ENCODE measurements at regions not wholly inside any gene's neighbourhood (a gene's known extent, or its start where the extent isn't known, plus 50 kb on each side); places are given as distances from the start of the nearest gene placed in this dataset.
"Not testable (repeated sequence)": the region's sequence is repeated elsewhere in the genome, so short reads cannot be mapped to it uniquely, and the experiment has no call there.

DNA sequence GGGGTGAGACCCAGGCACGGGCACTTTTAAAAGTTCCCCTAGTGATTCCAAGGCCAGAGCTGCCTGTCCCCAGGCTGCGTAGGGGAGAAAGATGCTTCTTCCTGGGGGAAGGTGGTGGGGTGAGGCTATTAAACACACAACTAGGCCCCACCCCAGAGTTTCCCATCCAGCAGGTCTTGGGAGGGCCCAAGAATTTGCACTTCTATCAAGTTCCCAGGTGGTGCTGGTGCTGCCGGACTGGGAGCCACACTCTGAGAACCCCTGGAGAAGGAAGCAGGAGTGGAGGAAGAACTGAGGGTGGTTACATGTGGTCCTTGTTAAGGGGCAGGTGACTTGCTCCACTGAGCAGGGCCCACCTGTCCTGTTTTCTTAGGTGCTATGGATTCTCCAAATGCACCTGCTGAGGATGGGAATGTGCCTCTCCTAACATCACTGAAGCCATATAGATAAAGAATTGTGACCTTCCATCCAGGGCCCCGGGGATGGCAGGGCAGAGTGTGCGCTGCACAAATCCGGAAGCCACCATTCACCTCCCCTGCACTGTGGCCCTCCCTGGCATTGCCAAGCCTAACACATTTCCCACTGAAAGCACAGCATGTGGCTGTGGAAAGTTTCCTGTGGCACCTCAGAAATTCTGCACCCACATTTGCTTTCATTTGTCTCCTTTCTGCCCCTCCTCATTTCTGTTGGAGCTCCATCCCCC, 111.5 kb upstream of the MEF2A start:
- in situ Hi-C loops (cut with HindIII; ENCODE audit: low pct_unique_long_range_greater_than_20kb, low sequenced_read_pairs) = no loop called here
- DNase-seq (ENCODE audit: low read depth) = no peak

DNA sequence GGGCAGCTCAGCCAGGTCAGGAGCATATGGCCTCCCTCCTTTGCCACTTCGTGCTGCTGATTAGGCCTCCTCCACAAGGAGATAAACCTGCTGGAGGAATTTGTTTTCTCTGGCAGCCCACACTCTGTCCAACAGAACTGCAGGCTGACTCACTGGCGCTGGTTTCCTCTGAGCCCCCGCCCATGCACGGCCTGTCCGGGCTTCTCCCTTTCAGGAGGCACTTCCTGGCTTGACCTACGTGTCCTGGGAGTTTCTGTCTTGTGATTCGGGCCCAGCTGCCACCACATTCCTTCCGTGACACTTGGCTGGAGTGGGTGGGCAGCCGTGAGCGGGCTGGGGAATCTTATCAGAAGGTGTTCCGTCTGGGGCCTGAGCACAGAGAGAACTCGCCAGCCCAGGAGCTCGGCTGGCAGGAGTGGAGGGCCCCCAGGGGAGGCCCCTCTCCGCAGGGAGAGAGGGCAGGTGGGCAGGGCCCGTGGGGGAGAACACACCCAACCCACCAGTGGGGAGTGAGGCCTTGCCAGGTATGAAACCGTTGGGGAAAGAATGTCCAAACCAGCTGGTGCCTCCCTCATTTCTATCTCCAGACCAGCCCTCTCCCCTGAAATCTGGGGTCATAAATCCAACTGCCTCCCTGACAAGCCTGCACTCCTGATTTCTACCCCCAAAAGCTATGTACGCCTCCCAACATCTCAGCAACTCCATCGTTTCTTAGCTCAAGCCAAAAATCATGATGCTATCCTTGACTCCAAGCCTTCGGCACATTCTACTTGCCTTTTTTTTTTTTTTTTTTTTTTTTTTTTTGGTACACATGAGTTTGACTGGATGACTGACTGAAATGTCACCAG, 110.6 kb upstream of the MEF2A start:
- DNase-seq (ENCODE audit: low read depth) = peak; percentile 90
- in situ Hi-C loops (cut with HindIII; ENCODE audit: low pct_unique_long_range_greater_than_20kb, low sequenced_read_pairs) = no loop called here

DNA sequence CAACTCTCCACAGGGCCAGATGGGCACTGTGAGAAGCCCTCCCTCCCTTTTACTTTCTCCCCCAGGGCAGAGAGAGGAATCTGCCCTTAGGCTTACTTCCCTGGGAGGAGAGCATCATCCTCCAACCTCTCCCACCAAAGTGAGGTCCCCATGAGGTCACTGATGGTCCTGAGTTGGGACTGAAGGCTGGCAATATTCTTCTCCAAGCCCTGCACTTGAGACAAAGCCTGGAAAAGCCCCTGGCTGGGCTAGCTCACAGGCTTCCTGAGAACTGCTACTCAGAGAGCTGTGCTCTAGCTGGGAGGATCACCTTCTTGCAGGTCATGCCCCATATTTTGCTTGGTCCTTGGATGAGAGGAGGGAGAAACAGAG, 110.0 kb upstream of the MEF2A start:
- in situ Hi-C loops (cut with HindIII; ENCODE audit: low pct_unique_long_range_greater_than_20kb, low sequenced_read_pairs) = no loop called here

DNA sequence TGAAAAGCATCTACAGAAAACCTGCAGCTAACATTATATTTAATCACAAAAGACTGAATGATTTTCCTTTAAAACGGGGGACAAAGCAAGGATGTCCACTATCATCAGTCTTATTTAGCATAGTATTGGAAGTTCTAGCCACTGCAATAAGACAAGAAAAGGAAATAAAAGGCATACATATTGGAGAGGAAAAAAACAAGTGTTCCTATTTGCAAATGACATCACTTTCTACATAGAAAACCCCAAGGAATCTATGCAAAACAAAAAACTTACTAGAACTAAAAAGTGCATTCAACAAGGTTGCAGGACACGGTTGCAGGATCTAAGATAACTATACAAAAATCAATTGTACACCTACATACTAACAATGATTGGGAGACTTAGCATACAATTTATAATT, 101.6 kb upstream of the MEF2A start:
- in situ Hi-C loops (cut with HindIII; ENCODE audit: low pct_unique_long_range_greater_than_20kb, low sequenced_read_pairs) = no loop called here
- DNase-seq (ENCODE audit: low read depth) = no peak

More for the DNA sequence above, 110.0 kb upstream of the MEF2A start:
- DNase-seq (ENCODE audit: low read depth) = no peak

DNA sequence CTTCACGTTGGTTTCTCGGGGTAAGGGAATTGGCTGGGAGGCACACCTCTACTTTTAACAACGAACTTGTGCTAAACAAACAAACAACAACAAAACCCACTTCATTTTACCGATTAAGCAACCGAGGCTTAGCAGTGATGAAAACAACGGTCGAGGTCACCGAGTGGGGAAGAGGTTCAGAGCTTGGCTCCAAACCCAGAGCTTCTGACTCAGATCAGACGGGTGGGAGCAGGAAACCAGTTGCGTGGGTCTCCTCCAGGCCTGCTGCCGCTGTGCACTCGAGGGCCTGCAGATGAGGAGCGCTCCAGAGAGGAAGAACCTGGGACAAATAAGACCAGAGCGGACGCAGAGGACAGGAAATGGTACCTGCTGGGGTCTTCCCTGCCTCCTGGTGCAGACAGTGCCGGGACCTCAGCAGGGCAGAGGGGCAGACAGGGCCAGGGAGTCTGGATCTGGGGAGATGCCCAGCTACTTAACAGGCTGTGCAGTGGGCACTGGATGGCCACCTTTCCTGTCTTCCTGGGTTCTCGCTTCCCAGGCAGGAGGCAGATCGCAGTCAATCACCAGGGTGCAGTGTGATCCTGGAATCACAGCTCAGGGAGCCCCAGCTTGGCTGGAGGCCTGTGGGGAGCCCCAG, 99.0 kb upstream of the MEF2A start:
- in situ Hi-C loops (cut with HindIII; ENCODE audit: low pct_unique_long_range_greater_than_20kb, low sequenced_read_pairs) = no loop called here
- DNase-seq (ENCODE audit: low read depth) = no peak

DNA sequence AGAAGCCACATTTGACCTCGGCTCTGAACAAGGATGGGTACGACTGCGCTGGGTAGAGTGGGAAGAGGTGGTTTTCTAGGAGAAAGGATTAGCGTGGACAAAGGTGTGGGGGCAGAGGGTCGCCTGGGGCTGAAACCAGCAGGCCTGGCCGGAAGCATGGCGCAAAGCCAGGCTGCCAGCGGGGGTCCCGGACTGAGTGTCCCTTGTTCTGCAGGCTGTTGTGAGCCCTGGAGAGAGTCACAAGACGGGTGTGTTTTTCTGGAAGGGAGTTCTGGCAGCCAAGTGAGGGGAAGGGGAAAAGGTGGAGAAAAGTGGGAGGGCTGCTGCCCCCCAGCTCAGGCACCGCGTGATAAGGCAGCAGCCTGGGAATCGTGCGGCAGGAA, 98.5 kb upstream of the MEF2A start:
- in situ Hi-C loops (cut with HindIII; ENCODE audit: low pct_unique_long_range_greater_than_20kb, low sequenced_read_pairs) = no loop called here
- DNase-seq (ENCODE audit: low read depth) = no peak

DNA sequence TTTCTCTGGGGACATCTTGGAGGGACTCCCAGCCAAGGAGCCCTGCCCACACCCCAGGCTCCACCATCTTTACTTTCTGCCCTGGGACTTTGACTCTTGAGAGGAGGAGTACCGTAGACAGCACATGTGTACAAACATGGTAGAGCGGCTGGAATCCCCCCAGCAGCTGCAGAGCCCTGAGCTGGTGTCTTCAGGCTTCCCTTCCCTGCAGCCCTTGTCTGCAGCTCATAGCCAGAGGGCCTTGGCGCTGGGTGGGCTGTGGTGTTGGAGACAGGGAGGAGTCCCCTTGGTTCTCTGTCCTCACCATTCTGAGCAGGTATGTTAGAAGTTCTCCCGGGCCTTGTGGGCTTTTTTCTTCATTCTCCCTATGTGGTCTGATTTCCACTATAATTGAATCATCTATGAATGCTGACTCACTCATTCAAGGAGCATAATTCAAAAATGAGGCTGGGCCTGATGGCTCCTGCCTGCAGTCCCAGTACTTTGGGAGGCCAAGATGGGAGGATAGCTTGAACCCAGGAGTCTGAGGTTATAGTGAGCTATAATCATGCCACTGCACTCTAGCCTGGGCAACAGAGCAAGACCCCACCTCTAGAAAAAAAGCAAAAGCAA, 97.8 kb upstream of the MEF2A start:
- in situ Hi-C loops (cut with HindIII; ENCODE audit: low pct_unique_long_range_greater_than_20kb, low sequenced_read_pairs) = no loop called here
- DNase-seq (ENCODE audit: low read depth) = no peak

DNA sequence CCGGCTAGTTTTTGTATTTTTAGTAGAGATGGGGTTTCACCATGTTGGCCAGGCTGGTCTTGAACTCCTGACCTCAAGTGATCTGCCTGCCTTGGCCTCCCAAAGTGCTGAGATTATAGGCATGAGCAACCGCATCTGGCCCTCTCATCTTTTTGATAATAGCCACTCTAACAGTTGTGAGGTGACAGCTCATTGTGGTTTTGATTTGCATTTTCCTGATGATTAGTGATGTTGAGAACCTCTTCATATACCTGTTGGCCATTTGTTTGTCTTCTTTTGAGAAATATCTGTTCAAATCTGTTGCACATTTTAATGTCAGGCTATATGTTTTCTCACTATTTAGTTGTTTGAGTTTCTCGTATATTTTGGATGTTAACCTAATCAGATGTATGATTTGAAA, 95.6 kb upstream of the MEF2A start:
- in situ Hi-C loops (cut with HindIII; ENCODE audit: low pct_unique_long_range_greater_than_20kb, low sequenced_read_pairs) = not testable (repeated sequence)

DNA sequence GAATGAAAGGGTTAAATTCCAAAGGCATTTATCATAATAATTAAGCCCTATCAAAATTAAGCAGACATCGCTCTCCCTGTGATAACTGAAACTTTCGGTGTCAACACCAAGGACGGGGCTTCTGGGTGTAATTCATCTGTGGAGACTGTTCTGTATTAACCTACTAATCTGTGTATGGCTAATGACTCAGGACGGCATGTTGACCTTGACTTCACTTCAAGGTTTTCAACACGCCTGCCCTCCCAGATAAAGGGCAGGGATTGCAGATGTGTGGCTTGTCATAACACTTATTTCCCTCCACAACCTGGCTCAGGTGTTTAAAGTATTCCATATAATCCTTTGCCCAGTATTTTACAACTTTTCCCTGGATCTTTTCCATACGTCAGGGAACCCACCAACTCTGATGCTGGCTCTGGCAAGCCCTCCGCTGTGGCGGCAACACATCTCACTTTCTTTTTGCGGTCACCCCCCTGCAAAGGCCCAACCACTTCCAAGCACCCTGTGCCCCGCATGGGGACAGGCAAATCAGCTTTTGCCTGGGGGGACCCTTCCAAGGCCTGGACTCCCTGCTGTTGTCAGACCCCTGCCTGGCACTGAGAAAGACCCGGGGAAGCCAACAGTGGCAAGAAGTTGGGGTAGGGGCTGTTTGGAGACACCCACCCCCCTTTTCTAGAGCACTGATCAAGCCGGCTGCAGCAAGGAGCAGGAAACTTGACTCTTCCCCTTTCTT, 93.2 kb upstream of the MEF2A start:
- no peak for DNase-seq (ENCODE audit: low read depth)
- in situ Hi-C loops (cut with HindIII; ENCODE audit: low pct_unique_long_range_greater_than_20kb, low sequenced_read_pairs) = no loop called here

More for the DNA sequence above, 95.6 kb upstream of the MEF2A start:
- not testable (repeated sequence) for DNase-seq (ENCODE audit: low read depth)

DNA sequence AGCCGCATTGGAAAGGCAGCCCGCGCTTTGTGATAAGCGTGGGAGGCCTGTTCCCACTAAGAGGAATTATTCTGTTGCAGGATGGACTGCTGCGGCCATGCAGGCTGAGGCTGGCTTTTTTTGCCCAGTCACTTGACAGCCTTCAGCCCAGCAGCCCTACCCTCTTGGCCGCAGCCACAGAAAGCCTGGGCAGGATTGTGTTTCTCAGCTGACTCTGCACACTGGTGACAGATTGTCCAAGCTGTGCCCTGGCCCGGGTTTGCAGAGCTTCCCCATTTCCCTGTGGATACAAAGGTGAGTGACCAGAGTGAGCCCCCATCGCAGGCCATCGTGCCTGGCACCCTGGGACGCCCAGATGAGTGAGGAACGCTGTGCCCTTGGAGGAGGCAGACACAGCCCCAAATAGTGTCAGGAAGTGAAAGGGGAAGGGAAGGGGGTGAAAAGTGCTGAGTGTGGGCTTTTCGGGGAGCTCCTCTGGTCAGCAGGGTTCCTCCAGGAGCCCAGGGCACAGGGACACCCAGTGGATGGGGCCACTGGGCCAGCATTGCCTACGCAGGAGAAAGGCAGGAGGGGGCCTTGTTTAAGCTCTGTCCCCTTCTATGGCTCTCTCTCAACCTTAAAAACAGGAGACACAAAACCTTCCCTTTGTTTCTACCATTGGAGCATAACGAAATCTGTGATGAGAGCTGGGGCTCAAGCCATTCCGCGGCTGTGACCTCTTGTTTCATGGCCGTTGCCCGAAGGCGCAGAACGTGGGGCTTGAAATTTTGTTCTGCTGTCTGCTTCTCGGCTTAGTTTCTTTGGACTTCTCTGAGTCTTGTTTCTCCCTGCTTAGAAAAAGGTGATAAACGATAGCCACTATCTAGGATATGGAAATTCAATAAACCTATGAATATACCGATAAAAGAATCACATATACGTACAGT, 91.5 kb upstream of the MEF2A start:
- DNase-seq (ENCODE audit: low read depth) = no peak
- in situ Hi-C loops (cut with HindIII; ENCODE audit: low pct_unique_long_range_greater_than_20kb, low sequenced_read_pairs) = no loop called here

DNA sequence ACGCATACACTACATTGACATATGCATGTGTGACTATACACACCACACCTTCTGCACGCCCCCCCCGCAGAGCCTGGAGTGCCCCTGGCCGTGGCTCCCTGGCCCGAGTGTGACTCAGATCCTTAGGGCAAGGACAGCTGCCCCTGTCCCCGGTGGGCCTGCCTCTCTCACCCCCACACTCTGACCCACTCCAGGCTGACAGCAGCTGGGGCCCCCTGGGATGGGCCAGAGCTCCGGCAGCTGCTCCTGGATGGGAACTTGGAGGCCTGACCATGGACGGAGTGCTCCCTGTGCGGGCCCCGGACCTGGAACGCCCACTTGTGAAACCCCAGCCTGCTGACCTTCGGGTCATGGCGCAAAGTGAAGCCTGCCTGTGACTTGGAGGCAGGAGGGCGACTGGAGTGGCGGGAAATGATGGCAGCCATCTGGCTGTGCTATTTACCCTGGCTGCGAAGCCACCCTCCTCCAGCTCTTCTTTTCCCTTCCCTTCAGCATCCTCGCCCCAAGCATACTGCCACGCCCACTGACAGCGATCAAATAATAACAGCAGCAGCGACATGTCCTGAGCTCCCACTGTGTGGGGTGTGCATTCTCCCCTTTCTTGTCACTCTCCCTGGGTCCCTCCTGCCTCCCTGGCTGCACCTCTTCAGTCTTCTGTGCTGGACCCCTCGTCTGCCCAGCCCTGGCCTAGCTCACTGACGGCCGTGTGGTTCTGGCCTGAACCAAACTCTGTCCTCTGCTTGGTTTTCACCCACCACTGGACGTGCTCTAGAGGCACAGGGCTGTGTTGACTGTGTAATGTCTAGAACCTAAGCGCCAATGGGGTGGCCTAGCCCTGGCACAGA, 90.7 kb upstream of the MEF2A start:
- no peak for DNase-seq (ENCODE audit: low read depth)
- in situ Hi-C loops (cut with HindIII; ENCODE audit: low pct_unique_long_range_greater_than_20kb, low sequenced_read_pairs) = no loop called here

DNA sequence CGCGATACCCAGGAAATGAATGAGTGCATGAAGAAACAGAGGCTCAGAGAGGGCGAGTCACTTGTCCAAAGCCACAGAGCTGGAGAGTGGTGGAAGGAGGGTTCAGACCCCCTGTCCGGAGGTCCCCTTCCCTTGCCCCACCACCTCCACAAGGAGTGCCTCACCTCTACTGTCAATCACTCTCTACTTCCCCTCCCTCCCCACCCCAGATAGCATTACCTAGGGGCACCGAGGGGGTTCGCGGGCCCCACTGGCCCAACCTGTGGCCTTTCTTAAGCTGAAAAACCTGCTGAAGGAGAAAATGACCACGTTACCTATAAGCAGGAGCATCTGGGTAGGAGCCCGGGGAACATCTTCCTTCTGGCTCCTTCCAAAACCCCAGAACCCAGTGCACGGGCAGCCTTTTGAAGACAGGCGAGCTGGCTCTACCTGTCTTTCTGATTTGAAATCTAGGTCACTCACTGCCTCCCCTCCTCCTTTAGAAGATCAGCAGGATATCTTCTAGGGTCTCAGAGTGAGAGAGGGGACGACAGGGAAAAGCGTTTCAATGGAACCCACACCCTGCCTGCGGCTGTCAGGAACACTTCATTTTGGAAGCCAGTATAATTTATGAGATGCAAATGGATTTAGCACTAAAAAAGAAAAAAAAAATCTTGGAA, 89.9 kb upstream of the MEF2A start:
- in situ Hi-C loops (cut with HindIII; ENCODE audit: low pct_unique_long_range_greater_than_20kb, low sequenced_read_pairs) = no loop called here
- no peak for DNase-seq (ENCODE audit: low read depth)

DNA sequence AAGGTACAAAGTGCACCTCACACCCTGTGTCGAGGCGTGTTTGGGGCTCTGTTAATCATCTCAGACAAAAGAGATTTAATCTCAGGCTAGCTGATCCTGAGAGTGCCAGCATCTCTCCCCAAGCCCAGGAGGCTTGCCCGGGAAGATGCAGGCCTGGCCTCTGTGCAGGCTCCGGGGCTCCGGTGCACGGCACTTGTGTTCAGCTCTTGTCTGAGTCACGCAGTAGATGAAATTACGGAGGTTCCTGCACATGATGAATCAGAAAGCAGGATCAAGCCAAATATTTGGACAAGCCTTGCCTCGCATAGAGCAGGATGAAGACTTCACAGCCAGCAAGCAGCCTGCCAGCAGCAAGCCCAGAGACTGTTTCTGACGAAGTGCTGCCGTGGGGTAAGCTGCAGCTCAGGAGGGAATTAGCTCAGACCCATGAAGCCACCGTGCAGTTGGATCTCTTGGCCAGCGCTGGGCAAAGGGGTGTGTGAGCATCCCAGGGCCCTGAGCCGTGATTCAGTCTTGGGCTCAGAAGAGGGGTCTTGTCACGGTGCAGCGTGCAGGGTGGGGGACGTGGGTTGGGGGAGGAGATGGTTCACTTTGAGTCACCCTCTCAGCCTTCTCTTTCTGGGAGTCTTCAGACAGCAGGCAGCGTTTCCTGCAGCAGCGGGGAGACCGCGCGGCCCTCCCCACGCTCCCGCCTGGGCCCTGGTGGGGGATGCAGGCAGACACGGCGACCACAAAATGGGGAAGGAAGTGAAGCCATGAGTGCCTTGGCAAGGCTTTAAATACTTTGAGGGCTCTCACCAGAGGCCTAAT, 89.2 kb upstream of the MEF2A start:
- peak; percentile 28 for DNase-seq (ENCODE audit: low read depth)
- in situ Hi-C loops (cut with HindIII; ENCODE audit: low pct_unique_long_range_greater_than_20kb, low sequenced_read_pairs) = no loop called here

DNA sequence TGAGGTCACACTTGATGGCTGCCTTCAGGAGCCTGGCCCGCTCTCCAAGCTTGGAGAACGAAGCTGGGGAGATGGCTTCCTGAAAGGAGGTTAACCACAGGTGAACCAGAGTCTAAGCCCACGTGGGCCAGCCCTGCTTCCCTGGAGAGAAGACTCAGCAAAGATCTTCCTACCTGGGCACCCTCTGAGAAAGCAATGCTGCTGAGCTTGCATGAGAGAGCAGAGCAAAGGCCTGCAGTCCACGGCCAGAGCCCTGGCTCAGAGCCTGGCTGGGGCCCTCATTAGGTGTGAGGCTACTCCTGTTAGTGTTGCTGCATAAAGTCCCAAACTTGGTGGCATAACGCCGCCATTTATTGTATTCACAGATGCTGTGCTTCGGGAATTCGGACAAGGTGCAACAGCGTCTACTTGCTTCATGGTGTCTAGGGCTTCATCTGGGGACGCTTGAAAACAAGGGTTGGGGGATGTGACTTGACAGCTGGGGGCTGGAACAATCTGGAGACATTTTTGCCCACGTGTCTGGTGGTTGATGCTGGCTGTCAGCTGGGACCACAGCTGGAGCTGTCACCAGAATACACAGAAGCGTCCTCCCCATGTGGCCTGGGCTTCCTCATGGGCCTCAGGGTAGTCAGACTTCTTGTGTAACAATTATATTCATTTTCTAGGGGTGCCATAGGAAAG, 87.9 kb upstream of the MEF2A start:
- in situ Hi-C loops (cut with HindIII; ENCODE audit: low pct_unique_long_range_greater_than_20kb, low sequenced_read_pairs) = no loop called here
- no peak for DNase-seq (ENCODE audit: low read depth)

DNA sequence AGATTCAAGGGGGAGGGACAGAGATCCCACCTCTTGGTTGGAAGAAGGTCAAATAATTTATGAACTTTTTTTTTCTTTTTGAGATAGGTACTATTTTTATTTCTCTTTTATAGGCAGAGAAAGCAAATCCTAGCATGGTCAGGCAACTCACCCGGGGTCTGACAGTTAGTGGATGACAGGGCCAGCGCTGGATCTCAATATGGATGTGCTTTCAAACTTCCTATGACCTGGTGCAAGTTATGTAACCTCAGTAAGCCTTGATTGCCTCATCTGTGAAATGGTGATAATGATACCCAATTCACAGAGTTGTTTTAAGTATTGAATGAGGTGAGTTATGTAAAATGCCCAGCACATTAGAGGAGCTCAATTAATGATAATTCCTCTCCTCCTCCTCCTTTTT, 86.8 kb upstream of the MEF2A start:
- in situ Hi-C loops (cut with HindIII; ENCODE audit: low pct_unique_long_range_greater_than_20kb, low sequenced_read_pairs) = no loop called here

More for the DNA sequence above, 86.8 kb upstream of the MEF2A start:
- DNase-seq (ENCODE audit: low read depth) = no peak
